ENCODE measurements at regions not wholly inside any gene's neighbourhood (a gene's known extent, or its start where the extent isn't known, plus 50 kb on each side); places are given as distances from the start of the nearest gene placed in this dataset.
"Not testable (repeated sequence)": the region's sequence is repeated elsewhere in the genome, so short reads cannot be mapped to it uniquely, and the experiment has no call there.

- DNase-seq, result no peak
Observed at GRCh38 chr4:114383721-114384120, 214.9 kb upstream of the UGT8 start.

GRCh38 chr4:114384629-114385028 lies 214.0 kb upstream of the UGT8 start:
- DNase-seq, result peak; percentile 33

GRCh38 chr4:114385195-114385985 lies 213.2 kb upstream of the UGT8 start:
- DNase-seq, result no peak

GRCh38 chr4:114386637-114387233 lies 211.9 kb upstream of the UGT8 start:
- DNase-seq, result peak; percentile 31

GRCh38 chr4:114389070-114389685 lies 209.4 kb upstream of the UGT8 start:
- no peak for DNase-seq

GRCh38 chr4:114393295-114394038 lies 205.1 kb upstream of the UGT8 start:
- DNase-seq, result no peak

GRCh38 chr4:114396808-114397207 lies 201.8 kb upstream of the UGT8 start:
- no peak for DNase-seq

- DNase-seq, result no peak
Observed at GRCh38 chr4:114398410-114398809, 200.2 kb upstream of the UGT8 start.

- no peak for DNase-seq
Observed at GRCh38 chr4:114399105-114399504, 199.5 kb upstream of the UGT8 start.

GRCh38 chr4:114400531-114400930 lies 198.1 kb upstream of the UGT8 start:
- DNase-seq, result no peak

GRCh38 chr4:114401483-114401882 lies 197.1 kb upstream of the UGT8 start:
- DNase-seq, result no peak

- no peak for DNase-seq
Observed at GRCh38 chr4:114417214-114417613, 181.4 kb upstream of the UGT8 start.

GRCh38 chr4:114420069-114420468 lies 178.5 kb upstream of the UGT8 start:
- DNase-seq, result no peak

- no peak for DNase-seq
Observed at GRCh38 chr4:114423582-114423981, 175.0 kb upstream of the UGT8 start.

- DNase-seq, result no peak
Observed at GRCh38 chr4:114435116-114435515, 163.5 kb upstream of the UGT8 start.

- DNase-seq, result no peak
Observed at GRCh38 chr4:114442856-114443255, 155.8 kb upstream of the UGT8 start.

GRCh38 chr4:114444211-114444610 lies 154.4 kb upstream of the UGT8 start:
- no peak for DNase-seq

GRCh38 chr4:114447963-114448516 lies 150.6 kb upstream of the UGT8 start:
- DNase-seq, result not testable (repeated sequence)

GRCh38 chr4:114458728-114459127 lies 139.9 kb upstream of the UGT8 start:
- no peak for DNase-seq

GRCh38 chr4:114464726-114465272 lies 133.8 kb upstream of the UGT8 start:
- DNase-seq, result no peak

GRCh38 chr4:114465766-114466165 lies 132.8 kb upstream of the UGT8 start:
- no peak for DNase-seq

- DNase-seq, result no peak
Observed at GRCh38 chr4:114466299-114466698, 132.3 kb upstream of the UGT8 start.
